ENCODE measurements at regions not wholly inside any gene's neighbourhood (a gene's known extent, or its start where the extent isn't known, plus 50 kb on each side); places are given as distances from the start of the nearest gene placed in this dataset.

DNA sequence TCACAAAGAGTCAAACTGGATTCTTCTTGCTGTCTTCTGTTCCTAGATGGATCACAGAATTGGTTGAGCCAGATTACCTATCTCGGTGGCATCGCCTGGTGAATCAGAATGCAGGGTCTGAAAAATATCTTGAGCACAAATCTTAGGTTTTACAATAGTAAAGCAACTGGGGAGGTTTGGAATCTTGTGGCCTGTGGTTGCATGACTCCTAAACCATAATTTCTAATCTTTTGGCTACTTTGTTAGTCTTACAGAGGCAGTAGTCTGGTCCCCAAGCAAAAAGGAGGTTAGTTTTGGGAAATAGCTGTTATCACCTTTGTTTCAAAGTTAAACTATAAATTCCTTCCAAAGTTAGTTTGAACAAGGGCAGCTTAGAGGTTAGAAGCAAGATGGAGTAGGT, 1488.5 kb upstream of the FLRT2 start:
- TF ChIP-seq, protein P1, sequence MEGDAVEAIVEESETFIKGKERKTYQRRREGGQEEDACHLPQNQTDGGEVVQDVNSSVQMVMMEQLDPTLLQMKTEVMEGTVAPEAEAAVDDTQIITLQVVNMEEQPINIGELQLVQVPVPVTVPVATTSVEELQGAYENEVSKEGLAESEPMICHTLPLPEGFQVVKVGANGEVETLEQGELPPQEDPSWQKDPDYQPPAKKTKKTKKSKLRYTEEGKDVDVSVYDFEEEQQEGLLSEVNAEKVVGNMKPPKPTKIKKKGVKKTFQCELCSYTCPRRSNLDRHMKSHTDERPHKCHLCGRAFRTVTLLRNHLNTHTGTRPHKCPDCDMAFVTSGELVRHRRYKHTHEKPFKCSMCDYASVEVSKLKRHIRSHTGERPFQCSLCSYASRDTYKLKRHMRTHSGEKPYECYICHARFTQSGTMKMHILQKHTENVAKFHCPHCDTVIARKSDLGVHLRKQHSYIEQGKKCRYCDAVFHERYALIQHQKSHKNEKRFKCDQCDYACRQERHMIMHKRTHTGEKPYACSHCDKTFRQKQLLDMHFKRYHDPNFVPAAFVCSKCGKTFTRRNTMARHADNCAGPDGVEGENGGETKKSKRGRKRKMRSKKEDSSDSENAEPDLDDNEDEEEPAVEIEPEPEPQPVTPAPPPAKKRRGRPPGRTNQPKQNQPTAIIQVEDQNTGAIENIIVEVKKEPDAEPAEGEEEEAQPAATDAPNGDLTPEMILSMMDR (IDR thresholded peaks at IDR 0.05; ENCODE audit: borderline replicate concordance, extremely low read depth, low read length, poor library complexity, severe bottlenecking): no peak
- no peak for TF ChIP-seq EZH2 (IDR thresholded peaks at IDR 0.05; ENCODE audit: borderline replicate concordance, low read depth, low read length, severe bottlenecking)

All from DND-41 (cell line).